Activated T-helper 1 cell treated with anti-CD3 and anti-CD28 coated beads, Interleukin-2, amount 50 U/mL, for 16 hours (primary cell): ENCODE measurements at regions not wholly inside any gene's neighbourhood (a gene's known extent, or its start where the extent isn't known, plus 50 kb on each side); places are given as distances from the start of the nearest gene placed in this dataset.

Experiments
- DNase-seq, 2 donors: peaks; one replicate each; pipeline ENCODE4 v3.0.0-alpha.2; 2020; ENCODE audit warnings: low read depth in 1 of 2, low spot score in 1 of 2

- no peak for DNase-seq
Observed at GRCh38 chr2:129253461-129253812, 726.0 kb upstream of the RAB6C start.

GRCh38 chr2:129254718-129255117 lies 724.7 kb upstream of the RAB6C start:
- DNase-seq: no peak

- no peak for DNase-seq
Observed at GRCh38 chr2:129255610-129256313, 723.7 kb upstream of the RAB6C start.

- no peak for DNase-seq
Observed at GRCh38 chr2:129256642-129257041, 722.8 kb upstream of the RAB6C start.

GRCh38 chr2:129262934-129263333 lies 716.5 kb upstream of the RAB6C start:
- DNase-seq: no peak

GRCh38 chr2:129263939-129264338 lies 715.5 kb upstream of the RAB6C start:
- no peak for DNase-seq

GRCh38 chr2:129267559-129267958 lies 711.9 kb upstream of the RAB6C start:
- no peak for DNase-seq

- DNase-seq: no peak
Observed at GRCh38 chr2:129273266-129274037, 706.0 kb upstream of the RAB6C start.

- DNase-seq: no peak
Observed at GRCh38 chr2:129274038-129274415, 705.4 kb upstream of the RAB6C start.

- no peak for DNase-seq
Observed at GRCh38 chr2:129274918-129275317, 704.5 kb upstream of the RAB6C start.

- no peak for DNase-seq
Observed at GRCh38 chr2:129275706-129276105, 703.8 kb upstream of the RAB6C start.

GRCh38 chr2:129276978-129277584 lies 702.4 kb upstream of the RAB6C start:
- no peak for DNase-seq

GRCh38 chr2:129277585-129277981 lies 701.9 kb upstream of the RAB6C start:
- no peak for DNase-seq

- DNase-seq: no peak
Observed at GRCh38 chr2:129281791-129282530, 697.5 kb upstream of the RAB6C start.

- no peak for DNase-seq
Observed at GRCh38 chr2:129285012-129285411, 694.5 kb upstream of the RAB6C start.

- no peak for DNase-seq
Observed at GRCh38 chr2:129293326-129293725, 686.1 kb upstream of the RAB6C start.

- DNase-seq: no peak
Observed at GRCh38 chr2:129296396-129296795, 683.1 kb upstream of the RAB6C start.

GRCh38 chr2:129296806-129297205 lies 682.7 kb upstream of the RAB6C start:
- DNase-seq: no peak

GRCh38 chr2:129297430-129297829 lies 682.0 kb upstream of the RAB6C start:
- no peak for DNase-seq

- DNase-seq: no peak
Observed at GRCh38 chr2:129299338-129299737, 680.1 kb upstream of the RAB6C start.

GRCh38 chr2:129299756-129300155 lies 679.7 kb upstream of the RAB6C start:
- no peak for DNase-seq

- no peak for DNase-seq
Observed at GRCh38 chr2:129300456-129300855, 679.0 kb upstream of the RAB6C start.
